IPS DF 19.7 (cell line): ENCODE measurements at regions not wholly inside any gene's neighbourhood (a gene's known extent, or its start where the extent isn't known, plus 50 kb on each side); places are given as distances from the start of the nearest gene placed in this dataset.
"Not testable (repeated sequence)": the region's sequence is repeated elsewhere in the genome, so short reads cannot be mapped to it uniquely, and the experiment has no call there.

Experiments
- DNase-seq: peaks from one replicate; pipeline ENCODE4 v3.0.0-alpha.2; 2013; ENCODE audit warnings: low read depth, low spot score

DNA sequence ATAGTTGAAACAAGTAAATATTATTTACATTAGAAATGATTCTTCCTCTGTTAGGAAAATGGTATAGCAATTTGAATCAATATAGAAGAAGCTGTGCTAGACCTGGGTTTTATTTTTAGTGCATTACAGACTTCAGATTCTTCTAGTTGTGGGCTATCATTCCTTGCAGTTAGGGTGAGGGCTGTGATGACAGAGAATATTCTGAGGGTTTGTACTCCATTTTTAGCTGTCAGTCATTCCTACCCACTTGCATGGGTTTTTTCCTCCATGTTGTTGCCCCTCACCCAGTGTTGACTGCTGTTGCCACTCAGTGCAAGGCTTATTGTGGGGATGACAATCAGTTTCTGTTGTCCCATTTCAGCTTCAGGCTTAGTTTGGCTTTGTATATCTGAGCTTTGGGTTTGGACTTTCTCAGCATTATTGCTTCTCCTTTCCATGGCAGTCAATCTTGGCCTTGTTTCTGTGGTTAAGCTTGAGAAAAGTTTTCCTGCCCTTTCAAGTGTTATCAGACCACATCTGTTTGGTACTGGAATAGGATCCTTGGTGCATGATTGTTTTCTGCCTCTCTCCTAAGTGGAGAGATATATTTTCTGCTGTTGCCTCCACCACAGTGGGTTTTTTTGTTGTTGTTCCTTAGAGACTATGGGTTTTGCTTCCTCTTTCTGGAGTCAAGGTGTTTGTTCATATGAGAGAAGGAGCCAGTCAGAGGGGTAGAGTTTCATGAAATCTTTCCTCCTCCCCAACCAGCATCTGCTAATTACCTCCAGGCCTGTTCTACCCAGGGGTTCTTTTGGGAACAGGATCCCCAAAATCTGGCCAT, 312.7 kb upstream of the CWC22 start:
- DNase-seq = no peak

DNA sequence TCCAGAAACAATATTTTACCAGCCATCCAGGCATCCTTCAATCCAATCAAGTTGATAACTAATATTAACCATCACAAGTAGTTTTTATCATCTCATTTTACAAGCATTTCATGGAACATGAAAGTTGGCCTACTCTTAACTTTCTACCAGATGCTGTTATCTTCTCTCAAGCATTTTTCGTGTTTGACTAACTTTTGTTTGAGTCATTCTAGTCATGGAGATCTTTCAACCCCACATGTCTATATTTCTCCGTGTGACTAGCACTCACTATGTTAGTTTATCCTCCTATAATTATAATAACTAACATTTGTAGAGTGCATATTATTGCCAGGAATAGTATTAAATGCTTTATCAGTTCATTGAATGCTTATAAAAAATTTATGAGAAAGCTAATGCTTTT, 307.0 kb upstream of the CWC22 start:
- DNase-seq = no peak

DNA sequence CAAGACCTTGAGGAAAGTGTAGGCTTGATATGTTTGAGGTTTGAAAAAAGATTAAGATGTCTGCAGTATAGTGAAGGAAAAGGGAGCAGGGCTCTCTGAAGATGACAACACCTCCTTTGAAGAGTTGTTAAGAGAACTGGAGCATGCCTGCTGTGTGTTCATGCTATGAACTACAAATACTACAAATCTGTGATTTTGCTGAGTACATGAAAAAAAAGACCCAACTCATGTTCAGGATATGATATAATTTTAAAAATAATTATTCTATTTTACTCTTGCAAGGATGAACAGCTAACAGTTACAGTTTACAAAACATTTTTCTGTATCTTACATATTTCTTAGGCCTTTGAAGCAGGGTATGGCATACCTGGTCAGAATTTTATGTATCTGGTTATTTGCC, 305.4 kb upstream of the CWC22 start:
- DNase-seq = no peak

DNA sequence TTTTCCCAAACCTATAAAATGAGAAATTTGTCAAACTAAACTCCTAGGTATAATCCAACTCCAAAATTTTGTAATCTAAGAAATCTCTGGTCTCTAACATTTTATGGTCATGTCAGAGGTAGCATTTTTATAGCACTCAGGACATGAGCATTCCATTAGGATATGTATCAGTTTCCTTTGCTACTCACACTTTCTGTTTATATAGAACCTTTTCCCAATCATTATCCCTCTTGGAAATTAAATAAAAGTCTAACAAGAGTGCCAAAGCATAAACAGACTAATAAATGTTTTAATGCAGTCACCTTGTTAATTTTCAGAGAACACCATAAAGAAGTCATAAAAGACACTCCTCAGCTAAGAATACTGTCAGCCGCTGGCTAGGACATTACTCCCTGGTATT, 300.0 kb upstream of the CWC22 start:
- DNase-seq = no peak

DNA sequence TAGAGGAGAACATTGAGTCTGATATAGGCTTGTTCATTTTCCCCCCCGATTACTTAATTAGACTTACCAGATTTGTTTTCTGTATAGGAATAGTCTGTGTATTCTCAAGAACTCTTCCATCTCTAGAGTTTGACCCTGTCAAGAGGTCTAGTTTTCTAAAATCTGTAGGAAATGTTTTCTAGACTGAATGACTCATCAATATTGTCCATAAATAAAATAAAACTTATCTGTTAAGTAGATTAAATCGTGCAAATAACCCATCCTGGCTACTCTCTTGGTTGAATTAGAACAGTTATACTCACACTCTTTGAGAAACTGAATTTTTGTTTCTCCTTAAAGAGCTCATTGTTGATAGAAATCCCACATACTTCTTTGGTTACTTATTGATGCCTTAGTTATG, 299.2 kb upstream of the CWC22 start:
- no peak for DNase-seq

DNA sequence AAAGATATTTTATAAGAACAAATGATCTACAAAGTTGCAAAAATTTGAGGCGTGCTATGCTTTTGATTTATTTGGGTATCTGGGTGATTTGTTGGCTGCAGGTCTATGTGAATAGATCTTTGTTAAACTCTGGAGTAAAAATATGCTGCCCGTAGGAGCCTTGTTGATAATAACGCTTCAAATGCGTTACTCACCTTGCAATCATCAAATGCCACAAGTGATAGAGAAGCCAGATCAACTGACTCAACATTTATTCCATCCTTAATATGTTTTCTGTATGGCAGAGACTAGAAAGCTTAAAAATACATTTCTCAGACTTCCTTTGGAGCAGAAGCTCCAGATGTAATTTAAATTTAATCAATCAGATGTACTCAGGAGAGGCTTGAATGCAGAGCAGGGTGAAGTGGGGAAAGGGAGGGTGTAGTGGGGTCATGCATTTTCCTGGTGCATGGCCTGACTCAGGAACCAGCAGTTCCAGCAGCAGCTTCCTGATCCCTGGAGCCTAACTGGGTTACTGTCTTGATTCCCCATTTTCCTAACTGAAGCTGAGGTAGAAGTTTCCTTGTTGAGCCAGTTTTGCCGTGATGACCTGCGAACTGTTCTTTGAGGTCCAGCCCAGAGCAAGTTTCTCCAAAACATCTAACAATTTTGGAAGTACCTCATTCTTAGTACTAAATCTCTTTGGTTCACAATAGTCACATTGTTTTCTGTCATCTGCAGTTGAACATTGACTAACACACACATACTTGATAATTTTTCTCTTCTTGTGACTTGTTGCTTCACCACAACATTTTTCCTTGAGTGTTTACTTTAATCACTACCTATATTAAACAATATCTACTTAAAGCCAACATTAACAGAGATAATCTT, 284.7 kb upstream of the CWC22 start:
- no peak for DNase-seq

DNA sequence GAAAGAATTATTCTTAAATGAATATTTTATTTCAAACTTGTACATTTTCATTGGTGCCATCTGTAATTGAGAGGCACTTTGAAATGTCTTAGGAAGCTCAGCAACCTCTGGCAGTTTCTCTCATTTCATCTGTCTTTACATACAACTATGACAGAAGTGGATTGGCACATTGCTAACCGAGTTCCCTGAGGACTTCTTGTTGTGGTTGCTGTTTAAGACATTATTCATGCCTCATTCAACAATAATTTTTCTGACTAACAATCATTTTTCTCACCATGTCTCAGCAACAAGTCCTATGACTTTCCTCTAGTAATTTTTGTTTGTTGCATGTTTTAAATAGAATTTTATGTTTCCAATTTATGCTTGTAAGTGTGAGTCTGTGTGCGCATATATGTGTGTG, 284.0 kb upstream of the CWC22 start:
- no peak for DNase-seq

DNA sequence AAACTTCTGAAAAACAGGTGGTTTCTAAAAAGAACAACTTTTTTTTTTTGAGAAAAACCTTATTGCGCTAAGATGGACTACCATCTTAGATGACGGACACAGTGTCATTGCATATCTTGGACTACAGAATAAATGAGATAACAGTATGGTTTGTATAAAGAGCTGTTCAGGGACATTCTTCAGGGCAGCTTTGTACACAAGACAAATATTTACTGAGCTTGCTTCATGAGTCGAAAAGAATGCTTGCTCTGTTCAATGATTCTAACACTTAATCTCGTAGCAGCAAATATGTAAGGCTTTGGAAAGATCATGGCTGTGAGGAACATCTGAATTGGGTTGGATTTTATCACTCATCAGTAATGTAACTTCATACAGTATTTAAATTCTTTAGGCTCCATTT, 282.5 kb upstream of the CWC22 start:
- DNase-seq = no peak

DNA sequence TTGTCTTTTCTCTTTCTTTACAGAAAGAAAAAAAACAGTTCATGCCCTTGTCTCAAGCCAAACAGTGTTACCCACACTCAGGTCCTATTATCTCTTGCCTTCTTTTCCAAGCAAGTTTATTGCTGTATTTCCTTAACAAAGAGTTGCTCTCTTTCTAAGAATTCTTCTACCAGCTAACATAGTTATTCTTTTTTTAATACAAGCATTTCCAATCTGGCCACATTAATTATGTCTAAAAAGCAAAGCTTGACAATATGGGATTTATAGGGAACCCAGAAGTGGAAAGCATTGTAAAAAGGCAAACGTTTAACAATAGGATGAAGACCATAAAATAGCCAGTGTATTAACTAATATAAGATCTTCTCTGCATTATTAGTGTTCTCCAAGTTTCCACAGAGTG, 272.5 kb upstream of the CWC22 start:
- no peak for DNase-seq

DNA sequence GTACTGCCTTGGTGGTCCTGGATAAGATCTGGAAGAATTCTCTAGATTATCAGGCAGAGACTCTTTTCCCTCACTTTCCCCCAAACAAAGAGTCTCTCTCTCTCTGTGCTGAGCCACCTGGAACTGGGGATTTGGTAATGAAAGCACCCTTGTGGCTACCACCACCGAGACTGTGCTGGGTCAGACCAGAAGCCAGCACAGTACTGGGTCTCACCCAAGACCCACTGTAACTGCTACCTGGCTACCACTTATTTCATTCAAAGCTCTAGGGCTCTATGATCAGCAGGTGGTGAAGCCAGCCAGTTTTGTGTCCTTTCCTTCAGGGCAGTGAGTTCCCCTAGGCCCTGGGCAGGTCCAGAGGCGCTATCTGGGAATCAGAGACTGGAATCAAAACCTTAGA, 269.6 kb upstream of the CWC22 start:
- DNase-seq = no peak

DNA sequence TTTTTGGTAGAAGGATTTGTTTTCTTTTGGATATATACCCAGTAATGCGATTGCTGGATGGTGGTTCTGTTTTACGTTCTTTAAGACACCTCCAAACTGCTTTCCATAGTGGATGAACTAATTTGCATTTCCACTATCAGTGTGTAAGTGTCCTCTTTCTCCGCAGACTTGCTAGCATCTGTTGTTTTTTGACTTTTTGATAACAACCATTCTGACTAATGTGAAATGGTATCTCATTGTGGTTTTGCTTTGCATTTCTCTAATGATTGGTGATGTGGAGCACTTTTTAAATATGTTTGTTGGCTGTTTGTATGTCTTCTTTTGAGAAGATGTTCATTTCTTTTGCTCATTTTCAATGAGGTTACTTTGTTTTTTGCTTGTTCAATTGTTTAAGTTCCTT, 260.9 kb upstream of the CWC22 start:
- no peak for DNase-seq

DNA sequence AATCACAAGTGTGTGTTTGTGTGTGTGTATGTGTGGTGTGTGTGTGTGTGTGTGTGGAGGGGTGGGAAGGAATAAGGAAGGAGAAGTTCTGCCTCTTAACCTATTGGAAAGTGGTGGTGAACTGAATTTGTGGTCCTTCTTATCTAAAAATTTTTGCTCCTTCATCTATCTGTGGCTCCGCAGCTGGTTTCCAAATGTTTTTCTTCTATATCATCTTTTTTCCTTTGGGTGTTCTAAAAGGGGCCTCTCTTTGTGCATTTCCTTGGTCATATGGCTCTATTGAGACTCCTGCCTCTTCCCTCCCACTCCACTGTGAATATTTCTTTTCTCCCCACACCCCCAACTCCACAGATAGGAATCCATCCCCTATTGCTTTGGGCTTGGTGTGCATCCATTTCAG, 254.9 kb upstream of the CWC22 start:
- DNase-seq = no peak

DNA sequence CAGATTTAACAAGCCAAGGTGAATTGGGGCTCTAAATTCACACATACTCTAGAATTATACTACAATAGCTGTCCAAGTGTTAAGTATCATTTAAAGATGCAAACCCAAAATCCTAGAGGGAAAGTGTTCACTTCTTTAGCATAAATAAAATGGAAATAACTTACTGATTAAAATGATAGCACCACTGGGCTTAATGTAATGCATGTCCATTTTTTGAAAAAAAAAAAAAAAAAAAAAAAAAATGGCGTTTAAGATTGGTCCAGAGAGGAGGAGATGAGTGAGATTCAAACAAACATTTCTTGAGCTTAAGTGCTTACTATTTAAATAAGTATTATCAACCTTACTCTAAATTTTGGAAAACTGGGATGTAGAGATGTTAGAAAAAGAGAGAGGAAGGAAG, 251.5 kb upstream of the CWC22 start:
- DNase-seq = no peak

DNA sequence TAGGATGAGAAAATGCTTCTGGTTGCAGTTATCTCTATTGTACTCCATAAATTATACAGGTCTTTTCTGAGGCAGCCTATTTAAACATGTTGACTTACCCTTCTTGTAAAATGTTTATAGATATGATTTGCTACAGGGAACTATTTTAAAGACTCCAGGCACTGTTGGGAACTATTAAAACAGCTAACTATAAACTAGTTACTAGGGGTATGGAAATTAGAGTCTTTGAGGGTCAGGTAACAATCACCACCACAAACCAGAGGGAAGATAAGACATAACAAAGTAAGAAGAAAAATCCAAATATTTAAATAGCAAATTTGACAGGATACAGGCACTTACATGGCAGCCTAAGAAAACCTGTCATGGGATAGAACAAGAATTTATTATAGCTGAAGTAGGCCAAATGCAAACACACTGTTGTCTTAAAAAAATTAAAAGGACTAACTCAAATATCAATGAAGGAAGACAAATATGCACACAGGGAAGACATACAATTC, 251.0 kb upstream of the CWC22 start:
- DNase-seq = no peak

DNA sequence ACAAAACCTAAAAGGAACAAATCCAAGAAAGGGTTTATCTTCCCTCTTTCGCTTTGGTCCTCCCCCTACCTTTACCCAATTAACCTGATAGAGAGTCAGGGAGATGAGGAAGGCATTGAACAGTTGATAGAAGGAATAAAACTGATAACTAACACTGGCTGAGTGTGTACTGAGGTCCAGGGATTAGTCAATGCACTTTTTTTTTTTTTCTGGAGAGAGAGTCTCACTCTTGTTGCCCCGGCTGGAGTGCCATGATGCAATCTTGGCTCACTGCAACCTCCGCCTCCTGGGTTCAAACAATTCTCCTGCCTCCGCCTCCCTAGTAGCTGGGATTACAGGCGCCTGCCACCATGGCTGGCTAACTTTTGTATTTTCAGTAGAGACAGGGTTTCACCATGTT, 250.2 kb upstream of the CWC22 start:
- DNase-seq = no peak

DNA sequence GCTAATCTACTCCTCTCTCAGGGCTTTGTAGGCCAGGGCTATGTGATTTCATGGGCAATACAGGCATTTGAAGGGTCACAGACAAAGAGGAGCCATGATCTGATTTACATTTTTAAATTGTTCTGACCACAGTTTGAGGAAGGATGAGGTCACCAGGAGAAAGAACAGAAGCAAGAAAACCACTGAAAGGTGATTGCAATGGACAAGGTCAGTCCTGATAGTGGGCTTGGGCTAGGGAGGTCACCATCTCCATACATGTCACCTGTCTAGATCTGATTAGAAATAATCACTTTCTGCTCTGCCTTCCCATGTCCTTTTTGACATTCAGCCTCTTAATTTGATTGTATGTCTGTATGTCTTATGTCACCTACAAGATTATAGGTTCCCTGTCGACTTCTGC, 248.9 kb upstream of the CWC22 start:
- DNase-seq = no peak

DNA sequence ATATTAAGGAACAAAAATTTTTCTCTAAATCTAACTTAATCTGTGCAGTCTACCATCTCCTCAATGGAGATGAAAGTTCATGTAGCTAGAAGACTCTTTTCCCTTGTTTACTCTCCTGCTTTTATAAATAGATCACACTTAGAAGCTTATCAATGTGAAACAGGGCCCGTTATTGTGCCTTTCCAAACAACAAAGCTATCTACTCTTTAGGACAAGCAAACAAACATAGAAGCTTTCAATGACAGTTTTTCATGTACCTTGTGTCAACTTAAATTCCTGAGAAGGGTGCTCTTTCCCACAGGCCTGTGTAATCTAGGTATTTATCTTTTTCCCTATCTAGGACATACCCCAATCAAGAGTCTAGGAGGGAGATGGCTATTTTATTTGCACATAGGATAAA, 247.8 kb upstream of the CWC22 start:
- DNase-seq = no peak

DNA sequence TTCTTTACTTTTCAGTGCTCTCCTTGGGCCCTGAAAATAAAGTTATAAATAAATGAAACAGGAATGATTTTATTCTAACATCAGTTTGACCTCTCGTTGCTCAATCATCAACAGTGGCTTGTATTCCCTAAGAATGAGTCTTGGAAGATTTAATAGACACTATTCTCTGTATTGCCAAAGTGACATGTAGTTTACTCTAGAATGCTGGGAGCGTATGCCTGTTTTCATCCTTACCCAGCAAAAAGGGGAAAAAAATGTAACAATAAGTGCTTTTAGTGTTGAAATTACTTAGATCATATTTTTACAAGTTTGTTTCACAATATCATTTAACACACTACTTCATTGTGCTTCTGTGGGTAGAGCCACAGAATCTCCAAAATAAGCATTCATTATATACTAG, 240.6 kb upstream of the CWC22 start:
- DNase-seq = no peak

DNA sequence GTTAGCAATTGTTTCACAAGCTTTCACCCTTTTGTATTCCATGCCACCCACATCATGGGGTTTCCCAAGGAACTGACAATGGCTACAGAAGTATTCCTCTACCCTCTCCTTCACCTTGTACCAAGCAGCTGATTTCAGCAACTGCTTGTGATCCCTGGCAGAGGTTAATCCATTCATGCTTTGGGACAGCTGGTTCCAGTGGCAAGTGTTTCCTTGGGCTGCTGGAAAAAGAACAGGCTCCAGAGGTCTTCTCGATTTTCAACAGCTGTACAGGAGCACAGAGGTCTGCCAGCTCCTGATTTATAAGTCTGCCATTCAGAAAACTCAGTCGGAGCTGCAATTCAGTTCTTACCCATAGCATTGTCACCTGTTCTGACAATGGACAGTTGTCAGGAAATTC, 239.2 kb upstream of the CWC22 start:
- DNase-seq = no peak

DNA sequence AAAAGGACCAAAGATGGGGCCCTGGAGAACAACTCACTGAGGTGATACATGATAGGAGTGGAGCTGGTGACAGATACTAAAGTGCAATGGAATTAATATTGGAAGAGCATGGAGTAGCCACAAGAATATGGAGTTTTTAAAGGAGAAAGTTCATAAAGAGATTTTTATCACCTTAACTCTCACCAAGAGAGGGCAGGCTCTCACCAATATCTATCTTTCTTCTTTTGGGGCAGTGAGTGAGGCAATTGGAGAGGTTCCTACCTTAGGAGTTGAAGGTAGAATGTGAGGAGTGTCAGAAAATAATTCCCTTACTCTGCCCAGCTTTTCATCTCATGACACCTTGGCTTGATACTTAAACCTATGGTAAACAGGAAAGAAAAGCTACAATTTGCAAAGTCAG, 233.7 kb upstream of the CWC22 start:
- no peak for DNase-seq

DNA sequence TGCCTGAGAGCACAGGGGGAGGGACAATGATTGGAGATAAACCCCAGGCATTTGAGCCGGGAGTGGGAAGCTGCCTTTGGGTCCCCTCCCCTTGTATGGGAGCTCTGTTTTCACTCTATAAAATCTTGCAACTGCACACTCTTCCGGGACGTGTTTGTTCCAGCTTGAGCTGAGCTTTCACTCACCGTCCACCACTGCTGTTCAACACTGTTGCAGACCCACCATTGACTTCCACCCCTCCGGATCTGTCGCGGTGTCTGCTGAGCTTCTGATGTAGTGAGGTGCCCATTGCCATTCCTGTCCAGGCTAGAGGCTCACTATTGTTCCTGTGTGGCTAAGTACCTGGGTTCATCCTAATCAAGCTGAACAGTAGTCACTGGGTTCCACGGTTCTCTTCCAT, 231.6 kb upstream of the CWC22 start:
- DNase-seq = no peak

DNA sequence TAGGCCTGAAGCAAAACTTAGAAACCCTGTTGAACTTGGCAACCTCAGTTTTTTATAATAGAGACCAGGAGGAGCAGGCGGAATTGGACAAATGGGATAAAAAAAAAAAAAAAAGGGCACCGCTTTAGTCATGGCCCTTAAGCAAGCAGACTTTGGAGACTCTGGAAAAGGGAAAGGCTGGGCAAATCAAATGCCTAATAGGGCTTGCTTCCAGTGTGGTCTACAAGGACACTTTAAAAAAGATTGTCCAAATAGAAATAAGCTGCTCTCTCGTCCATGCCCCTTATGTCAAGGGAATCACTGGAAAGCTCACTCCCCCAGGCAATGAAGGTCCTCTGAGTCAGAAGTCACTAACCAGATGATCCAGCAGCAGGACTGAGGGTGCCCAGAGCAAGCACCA, 229.0 kb upstream of the CWC22 start:
- not testable (repeated sequence) for DNase-seq

DNA sequence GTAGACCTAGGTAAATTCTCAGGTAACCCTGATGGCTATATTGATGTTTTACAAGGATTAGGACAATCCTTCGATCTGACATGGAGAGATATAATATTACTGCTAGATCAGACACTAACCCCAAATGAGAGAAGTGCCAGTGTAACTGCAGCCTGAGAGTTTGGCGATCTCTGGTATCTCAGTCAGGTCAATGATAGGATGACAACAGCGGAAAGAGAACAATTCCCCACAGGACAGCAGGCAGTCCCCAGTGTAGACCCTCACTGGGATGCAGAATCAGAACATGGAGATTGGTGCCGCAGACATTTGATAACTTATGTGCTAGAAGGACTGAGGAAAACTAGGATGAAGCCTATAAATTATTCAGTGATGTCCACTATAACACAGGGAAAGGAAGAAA, 228.4 kb upstream of the CWC22 start:
- DNase-seq = not testable (repeated sequence)
